ENCODE measurements at regions not wholly inside any gene's neighbourhood (a gene's known extent, or its start where the extent isn't known, plus 50 kb on each side); places are given as distances from the start of the nearest gene placed in this dataset.
A peak's percentile ranks its signal among the peaks of the same experiment; 100 is the strongest.
"Not testable (repeated sequence)": the region's sequence is repeated elsewhere in the genome, so short reads cannot be mapped to it uniquely, and the experiment has no call there.

GRCh38 chrX:83749736-83750135 is 111.2 kb upstream of the CYLC1 start:
- not testable (repeated sequence) for DNase-seq

GRCh38 chrX:83750451-83750850 is 110.5 kb upstream of the CYLC1 start:
- DNase-seq = not testable (repeated sequence)

DNA sequence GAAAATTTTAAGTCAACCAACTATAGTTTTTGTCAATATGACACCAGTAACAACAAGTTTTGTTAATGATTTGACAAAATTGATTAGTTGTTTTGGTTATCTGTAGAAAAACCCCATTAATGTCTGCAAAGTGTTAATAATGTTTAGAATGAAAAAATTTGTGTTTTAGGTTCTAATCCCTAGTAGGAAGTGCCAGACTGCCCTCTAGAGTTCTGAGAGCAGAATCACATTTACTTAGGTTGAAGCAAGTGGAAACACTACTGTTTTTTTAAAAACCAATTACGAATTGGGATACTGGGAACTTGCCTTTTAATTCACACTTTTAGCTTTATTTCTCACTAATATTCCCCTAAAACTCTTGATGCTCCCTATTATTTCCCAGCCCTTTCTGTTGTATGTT is 101.1 kb upstream of the CYLC1 start:
- DNase-seq = peak; percentile 10

DNA sequence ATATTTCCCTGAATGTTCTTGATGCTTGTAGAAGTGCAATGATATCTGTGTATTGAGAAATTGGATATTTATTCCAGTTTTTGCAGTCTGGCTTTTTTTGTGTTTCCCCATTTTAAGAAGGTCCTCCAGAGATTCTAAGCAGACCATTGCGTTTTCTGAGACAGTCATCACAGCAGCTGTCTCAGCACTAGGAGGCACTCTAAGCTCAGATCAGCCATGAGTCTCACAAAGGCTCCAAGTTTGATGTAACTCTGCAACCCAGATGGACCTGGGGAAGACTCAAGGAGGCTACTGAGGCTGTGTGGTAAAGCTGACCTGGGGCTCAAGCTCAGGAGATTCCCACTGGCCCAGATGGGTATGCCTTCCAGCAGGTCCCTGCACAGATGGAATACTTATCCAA is 89.3 kb upstream of the CYLC1 start:
- DNase-seq = no peak
